A673 (cell line): ENCODE measurements at regions not wholly inside any gene's neighbourhood (a gene's known extent, or its start where the extent isn't known, plus 50 kb on each side); places are given as distances from the start of the nearest gene placed in this dataset.

Source experiments
- CTCF ChIP-seq: fragments of 300-800, 200-600 bp; sonication (generic); conservative IDR thresholded peaks from 2 replicates; pipeline ENCODE4 v1.5.1; 2017; ENCODE audit warnings: low read depth, mild to moderate bottlenecking, antibody characterized with exemption, low read length, moderate library complexity, mixed read lengths
- EZH2 ChIP-seq: fragments of 200-600 bp; sonication (generic); IDR thresholded peaks from 2 replicates; pipeline ENCODE4 v1.6.1; 2017; ENCODE audit warnings: borderline replicate concordance, low read depth, mild to moderate bottlenecking, mixed read lengths, antibody characterized with exemption, low read length; ENCODE audit not compliant: poor library complexity, severe bottlenecking

DNA sequence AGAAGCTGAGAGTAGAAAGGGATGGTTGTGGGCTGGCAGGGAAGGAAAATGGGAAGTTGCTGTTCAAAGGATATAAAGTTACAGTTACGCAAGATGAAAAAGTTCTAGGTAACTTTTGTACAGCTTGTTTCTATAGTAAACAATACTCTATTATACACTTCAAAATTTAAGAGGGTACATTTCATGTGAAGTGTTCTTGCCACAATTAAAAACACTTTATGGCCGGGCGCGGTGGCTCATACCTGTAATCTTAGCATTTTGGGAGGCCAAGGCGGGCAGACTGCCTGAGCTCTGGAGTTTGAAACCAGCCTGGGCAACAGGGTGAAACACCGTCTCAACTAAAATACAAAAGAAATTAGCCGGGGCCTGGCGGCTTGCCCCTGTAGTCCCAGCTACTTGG is 623.6 kb downstream of the STIM2 start:
- TF ChIP-seq CTCF = no peak
- TF ChIP-seq EZH2 = no peak
